K562 (cell line): ENCODE measurements at regions not wholly inside any gene's neighbourhood (a gene's known extent, or its start where the extent isn't known, plus 50 kb on each side); places are given as distances from the start of the nearest gene placed in this dataset.

ENCODE experiments used
- CHD4 ChIP-seq: fragments of 200-600 bp; sonication (generic); IDR thresholded peaks from 3 replicates; pipeline ENCODE4 v1.6.1; 2012; ENCODE audit warnings: low read depth, mild to moderate bottlenecking, mixed read lengths, low read length, inconsistent platforms; ENCODE audit not compliant: insufficient read depth, insufficient replicate concordance, poor library complexity, severe bottlenecking
- CREM ChIP-seq: IDR thresholded peaks from 2 replicates; pipeline ENCODE4 v1.6.1; 2014; ENCODE audit warnings: antibody characterized with exemption, low read depth
- L3MBTL2 ChIP-seq: fragments of 450-650 bp; IDR thresholded peaks from 2 replicates; pipeline ENCODE4 v1.6.1; 2016; ENCODE audit warnings: mild to moderate bottlenecking, moderate library complexity
- MYC ChIP-seq, 2 experiments: fragments of 250-450 bp in 1 of 2; sonication (Bioruptor Pico) in 1 of 2; IDR thresholded peaks; 2 replicates each; pipeline versions ENCODE4 v1.5.1 to v1.6.1; 2012 to 2021; ENCODE audit warnings: low read depth in 2 of 2, borderline replicate concordance in 1 of 2, improper control_type of control experiment in 1 of 2, low read length in 1 of 2, mild to moderate bottlenecking in 1 of 2, moderate library complexity in 1 of 2
- RAD21 ChIP-seq, 2 experiments: fragments of 250-450 bp in 1 of 2; fragments of 450-650 bp in 1 of 2; sonication (Bioruptor Pico) in 1 of 2; formaldehyde crosslinking in 1 of 2; IDR thresholded peaks in 1 of 2; conservative IDR thresholded peaks in 1 of 2; 2 replicates each; pipeline versions ENCODE4 v1.4.0 to v1.8.0; 2020 to 2022; ENCODE audit warnings: mild to moderate bottlenecking in 2 of 2, moderate library complexity in 1 of 2
- RB1 ChIP-seq: fragments of 450-650 bp; IDR thresholded peaks from 2 replicates; pipeline ENCODE4 v1.6.1; 2017; ENCODE audit warnings: low read depth, mild to moderate bottlenecking
- RCOR1 ChIP-seq, 2 experiments: IDR thresholded peaks; 2 replicates each; pipeline ENCODE4 v1.6.1; 2012; ENCODE audit warnings: low read depth in 2 of 2, low read length in 2 of 2, borderline replicate concordance in 1 of 2, improper control_type of control experiment in 1 of 2
- SRSF3 ChIP-seq: fragments of 200-400 bp; formaldehyde crosslinking; IDR thresholded peaks from 2 replicates; pipeline ENCODE4 v1.6.1; 2016; ENCODE audit warnings: mild to moderate bottlenecking, low read length, moderate library complexity; ENCODE audit not compliant: insufficient read depth
- ZNF174 ChIP-seq: fragments of 250-450 bp; sonication (Bioruptor Pico); IDR thresholded peaks from 2 replicates; pipeline ENCODE4 v1.4.0; 2020; ENCODE audit warnings: mild to moderate bottlenecking
- TF ChIP-seq, protein P1 (sequence below): fragments of 250-450 bp; sonication (Bioruptor Pico); IDR thresholded peaks from 2 replicates; pipeline ENCODE4 v1.9.0; 2021; ENCODE audit warnings: mild to moderate bottlenecking, inconsistent platforms
- TF ChIP-seq, protein P2 (sequence below): sonication (generic); formaldehyde crosslinking; IDR thresholded peaks from 2 replicates; pipeline ENCODE4 v1.5.0; 2020; ENCODE audit warnings: missing genetic modification reagents
- TF ChIP-seq, protein P3 (sequence below): sonication (generic); formaldehyde crosslinking; IDR thresholded peaks from 2 replicates; pipeline ENCODE4 v1.9.0; 2022; ENCODE audit warnings: mild to moderate bottlenecking, missing genetic modification reagents
- TF ChIP-seq, protein P4 (sequence below): fragments of 150-350 bp; conservative IDR thresholded peaks from 2 replicates; pipeline ENCODE4 v1.6.1; 2014; ENCODE audit warnings: low read length

DNA sequence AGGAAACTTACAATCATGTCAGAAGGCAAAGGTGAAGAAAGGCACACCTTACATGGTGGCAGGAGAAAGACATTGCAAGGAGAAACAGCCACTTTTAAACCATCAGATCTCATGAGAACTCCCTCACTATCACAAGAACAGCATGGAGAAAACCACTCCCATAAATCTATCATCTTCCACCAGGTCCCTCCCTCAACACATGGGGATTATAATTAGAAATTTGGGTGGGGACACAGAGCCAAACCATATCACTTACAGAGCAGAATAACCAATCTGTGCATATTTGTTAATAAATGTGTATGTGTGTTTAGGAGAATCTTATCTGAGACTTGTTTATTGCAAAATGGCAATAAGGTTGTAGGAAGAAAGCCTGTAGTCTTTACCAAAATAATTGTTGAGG, 205.2 kb upstream of the ANO3 start:
- TF ChIP-seq RAD21 (CRISPR knock-in tag; conservative IDR thresholded peaks at IDR 0.05 in 1 of 2, IDR thresholded peaks at IDR 0.05 in 1 of 2) (no peak), L3MBTL2 (no peak), MYC (IDR thresholded peaks at IDR 0.05; ENCODE audit: low read depth, low read length) (no peak), MYC (CRISPR knock-in tag; IDR thresholded peaks at IDR 0.05; ENCODE audit: borderline replicate concordance, low read depth) (no peak), ZNF174 (no peak), RB1 (no peak), CHD4 (no peak), SRSF3 (no peak), RCOR1 (IDR thresholded peaks at IDR 0.05; ENCODE audit: borderline replicate concordance in 1 of 2, low read depth in 2 of 2, low read length in 2 of 2) (no peak), CREM (no peak)
- TF ChIP-seq, protein P1, sequence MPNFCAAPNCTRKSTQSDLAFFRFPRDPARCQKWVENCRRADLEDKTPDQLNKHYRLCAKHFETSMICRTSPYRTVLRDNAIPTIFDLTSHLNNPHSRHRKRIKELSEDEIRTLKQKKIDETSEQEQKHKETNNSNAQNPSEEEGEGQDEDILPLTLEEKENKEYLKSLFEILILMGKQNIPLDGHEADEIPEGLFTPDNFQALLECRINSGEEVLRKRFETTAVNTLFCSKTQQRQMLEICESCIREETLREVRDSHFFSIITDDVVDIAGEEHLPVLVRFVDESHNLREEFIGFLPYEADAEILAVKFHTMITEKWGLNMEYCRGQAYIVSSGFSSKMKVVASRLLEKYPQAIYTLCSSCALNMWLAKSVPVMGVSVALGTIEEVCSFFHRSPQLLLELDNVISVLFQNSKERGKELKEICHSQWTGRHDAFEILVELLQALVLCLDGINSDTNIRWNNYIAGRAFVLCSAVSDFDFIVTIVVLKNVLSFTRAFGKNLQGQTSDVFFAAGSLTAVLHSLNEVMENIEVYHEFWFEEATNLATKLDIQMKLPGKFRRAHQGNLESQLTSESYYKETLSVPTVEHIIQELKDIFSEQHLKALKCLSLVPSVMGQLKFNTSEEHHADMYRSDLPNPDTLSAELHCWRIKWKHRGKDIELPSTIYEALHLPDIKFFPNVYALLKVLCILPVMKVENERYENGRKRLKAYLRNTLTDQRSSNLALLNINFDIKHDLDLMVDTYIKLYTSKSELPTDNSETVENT: no peak
- TF ChIP-seq, protein P2, sequence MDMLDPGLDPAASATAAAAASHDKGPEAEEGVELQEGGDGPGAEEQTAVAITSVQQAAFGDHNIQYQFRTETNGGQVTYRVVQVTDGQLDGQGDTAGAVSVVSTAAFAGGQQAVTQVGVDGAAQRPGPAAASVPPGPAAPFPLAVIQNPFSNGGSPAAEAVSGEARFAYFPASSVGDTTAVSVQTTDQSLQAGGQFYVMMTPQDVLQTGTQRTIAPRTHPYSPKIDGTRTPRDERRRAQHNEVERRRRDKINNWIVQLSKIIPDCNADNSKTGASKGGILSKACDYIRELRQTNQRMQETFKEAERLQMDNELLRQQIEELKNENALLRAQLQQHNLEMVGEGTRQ (CRISPR knock-in tag): no peak
- TF ChIP-seq, protein P3, sequence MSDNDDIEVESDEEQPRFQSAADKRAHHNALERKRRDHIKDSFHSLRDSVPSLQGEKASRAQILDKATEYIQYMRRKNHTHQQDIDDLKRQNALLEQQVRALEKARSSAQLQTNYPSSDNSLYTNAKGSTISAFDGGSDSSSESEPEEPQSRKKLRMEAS (CRISPR knock-in tag): no peak
- TF ChIP-seq, protein P4, sequence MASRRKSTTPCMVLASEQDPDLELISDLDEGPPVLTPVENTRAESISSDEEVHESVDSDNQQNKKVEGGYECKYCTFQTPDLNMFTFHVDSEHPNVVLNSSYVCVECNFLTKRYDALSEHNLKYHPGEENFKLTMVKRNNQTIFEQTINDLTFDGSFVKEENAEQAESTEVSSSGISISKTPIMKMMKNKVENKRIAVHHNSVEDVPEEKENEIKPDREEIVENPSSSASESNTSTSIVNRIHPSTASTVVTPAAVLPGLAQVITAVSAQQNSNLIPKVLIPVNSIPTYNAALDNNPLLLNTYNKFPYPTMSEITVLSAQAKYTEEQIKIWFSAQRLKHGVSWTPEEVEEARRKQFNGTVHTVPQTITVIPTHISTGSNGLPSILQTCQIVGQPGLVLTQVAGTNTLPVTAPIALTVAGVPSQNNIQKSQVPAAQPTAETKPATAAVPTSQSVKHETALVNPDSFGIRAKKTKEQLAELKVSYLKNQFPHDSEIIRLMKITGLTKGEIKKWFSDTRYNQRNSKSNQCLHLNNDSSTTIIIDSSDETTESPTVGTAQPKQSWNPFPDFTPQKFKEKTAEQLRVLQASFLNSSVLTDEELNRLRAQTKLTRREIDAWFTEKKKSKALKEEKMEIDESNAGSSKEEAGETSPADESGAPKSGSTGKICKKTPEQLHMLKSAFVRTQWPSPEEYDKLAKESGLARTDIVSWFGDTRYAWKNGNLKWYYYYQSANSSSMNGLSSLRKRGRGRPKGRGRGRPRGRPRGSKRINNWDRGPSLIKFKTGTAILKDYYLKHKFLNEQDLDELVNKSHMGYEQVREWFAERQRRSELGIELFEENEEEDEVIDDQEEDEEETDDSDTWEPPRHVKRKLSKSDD: no peak
